SK-N-SH (cell line): ENCODE measurements at regions not wholly inside any gene's neighbourhood (a gene's known extent, or its start where the extent isn't known, plus 50 kb on each side); places are given as distances from the start of the nearest gene placed in this dataset.

Experiments used
- CTCF ChIA-PET: fragments of 300-600, 350-600 bp; formaldehyde crosslinking; extraction: SDS; loops from one replicate; lab custom pipeline; 2021; lab: Yijun Ruan, JAX
- POLR2A ChIA-PET: fragments of 350-600 bp; sonication (Branson Sonifier 250); formaldehyde crosslinking; extraction: SDS; loops from one replicate; lab custom pipeline; 2020; ENCODE audit warnings: antibody characterized with exemption, inconsistent platforms; lab: Yijun Ruan, JAX
- DNase-seq: peaks from one replicate; pipeline ENCODE4 v3.0.0; 2012
- H2AFZ ChIP-seq: fragments of 200-600 bp; sonication (generic); 2 replicates; pipeline ENCODE4 v1.8.1; 2016; ENCODE audit warnings: antibody characterized with exemption, mild to moderate bottlenecking, low read depth
- H3F3A ChIP-seq: fragments of 200-600 bp; sonication (generic); replicated peaks from 2 replicates; pipeline ENCODE3; 2016; ENCODE audit warnings: antibody characterized with exemption, mild to moderate bottlenecking; ENCODE audit not compliant: insufficient read depth
- H3K27ac ChIP-seq, 2 experiments: fragments of 200-500 bp in 1 of 2; fragments of 200-600 bp in 1 of 2; sonication (Bioruptor generic) in 1 of 2; sonication (generic), shearing (Covaris generic) in 1 of 2; 2 replicates each; pipeline versions ENCODE4 v1.5.1 to v1.6.1; 2014 to 2016; ENCODE audit warnings: low read depth in 2 of 2, inconsistent platforms in 1 of 2, low read length in 1 of 2, mild to moderate bottlenecking in 1 of 2, mixed read lengths in 1 of 2
- H3K27me3 ChIP-seq: fragments of 200-600 bp; sonication (generic), shearing (Covaris generic); 2 replicates; pipeline ENCODE4 v1.6.1; 2016; ENCODE audit warnings: mixed run types; ENCODE audit not compliant: insufficient read depth
- H3K36me3 ChIP-seq, 2 experiments: fragments of 200-500 bp in 1 of 2; fragments of 200-600 bp in 1 of 2; sonication (Bioruptor generic) in 1 of 2; sonication (generic) in 1 of 2; replicated peaks in 1 of 2; 2 replicates each; pipeline versions ENCODE3 to v1.5.1; 2014 to 2016; ENCODE audit warnings: low read length in 1 of 2, mild to moderate bottlenecking in 1 of 2; ENCODE audit not compliant: insufficient read depth in 2 of 2, control insufficient read depth in 1 of 2
- H3K4me1 ChIP-seq, 2 experiments: fragments of 200-500 bp in 1 of 2; fragments of 200-600 bp in 1 of 2; sonication (Bioruptor generic) in 1 of 2; sonication (generic), shearing (Covaris generic) in 1 of 2; 2 replicates each; pipeline versions ENCODE4 v1.5.1 to v1.6.1; 2014 to 2016; ENCODE audit warnings: low read depth in 1 of 2, low read length in 1 of 2, mixed run types in 1 of 2; ENCODE audit not compliant: insufficient read depth in 2 of 2, control insufficient read depth in 1 of 2
- H3K4me2 ChIP-seq: fragments of 200-600 bp; sonication (generic), shearing (Covaris generic); 2 replicates; pipeline ENCODE4 v1.6.1; 2017; ENCODE audit warnings: mixed run types
- H3K4me3 ChIP-seq, 2 experiments: fragments of 200-500 bp in 1 of 2; fragments of 200-600 bp in 1 of 2; sonication (Bioruptor generic) in 1 of 2; sonication (generic), shearing (Covaris generic) in 1 of 2; 2 replicates each; pipeline versions ENCODE4 v1.5.1 to v1.8.1; 2014 to 2016; ENCODE audit warnings: low read depth in 2 of 2, inconsistent platforms in 1 of 2, low read length in 1 of 2, mild to moderate bottlenecking in 1 of 2, mixed read lengths in 1 of 2, moderate library complexity in 1 of 2
- H3K79me2 ChIP-seq: fragments of 200-600 bp; sonication (generic); 2 replicates; pipeline ENCODE4 v1.8.1; 2017; ENCODE audit warnings: mild to moderate bottlenecking; ENCODE audit not compliant: insufficient read depth
- H3K9ac ChIP-seq: fragments of 200-600 bp; sonication (generic); 2 replicates; pipeline ENCODE4 v1.6.1; 2017; ENCODE audit warnings: mixed run types
- H3K9me2 ChIP-seq: fragments of 200-600 bp; sonication (generic); 2 replicates; pipeline ENCODE4 v1.6.1; 2017; ENCODE audit warnings: mixed run types
- H3K9me3 ChIP-seq: fragments of 200-600 bp; sonication (generic); 2 replicates; pipeline ENCODE4 v1.6.1; 2017; ENCODE audit warnings: mixed run types, mild to moderate bottlenecking, moderate library complexity
- H4K20me1 ChIP-seq: fragments of 200-600 bp; sonication (generic); 2 replicates; pipeline ENCODE4 v1.6.1; 2017; ENCODE audit warnings: mild to moderate bottlenecking, mixed run types; ENCODE audit not compliant: insufficient read depth
- CTCF ChIP-seq: fragments of 200-600 bp; sonication (generic); IDR thresholded peaks from 2 replicates; pipeline ENCODE4 v1.6.1; 2017; ENCODE audit warnings: antibody characterized with exemption, mild to moderate bottlenecking, moderate library complexity
- ELF1 ChIP-seq: IDR thresholded peaks from 2 replicates; pipeline ENCODE4 v1.4.0; 2012
- EP300 ChIP-seq, 2 experiments: IDR thresholded peaks; 2 replicates each; pipeline versions ENCODE4 v1.4.0 to v1.6.1; 2012; ENCODE audit warnings: borderline replicate concordance in 1 of 2, low read depth in 1 of 2, low read length in 1 of 2
- GABPA ChIP-seq: IDR thresholded peaks from 2 replicates; pipeline ENCODE4 v1.4.0; 2012; ENCODE audit warnings: low read depth, mild to moderate bottlenecking
- NFIC ChIP-seq: IDR thresholded peaks from 2 replicates; pipeline ENCODE4 v1.4.0; 2012; ENCODE audit warnings: borderline replicate concordance
- NRF1 ChIP-seq: IDR thresholded peaks from 2 replicates; pipeline ENCODE4 v1.6.1; 2012; ENCODE audit warnings: low read depth, mild to moderate bottlenecking, low read length
- PBX3 ChIP-seq: IDR thresholded peaks from 2 replicates; pipeline ENCODE4; 2012
- RCOR1 ChIP-seq: fragments of 150-350 bp; IDR thresholded peaks from 2 replicates; pipeline ENCODE4 v1.6.1; 2017; ENCODE audit warnings: antibody characterized with exemption, low read length
- RFX5 ChIP-seq: IDR thresholded peaks from 2 replicates; pipeline ENCODE4 v1.6.1; 2012; ENCODE audit warnings: mild to moderate bottlenecking, improper control_type of control experiment, low read length
- RXRA ChIP-seq: IDR thresholded peaks from 2 replicates; pipeline ENCODE4 v1.4.0; 2012; ENCODE audit warnings: low read depth, mild to moderate bottlenecking, borderline replicate concordance
- TEAD4 ChIP-seq: IDR thresholded peaks from 2 replicates; pipeline ENCODE4 v1.4.0; 2012; ENCODE audit warnings: mild to moderate bottlenecking, borderline replicate concordance; ENCODE audit not compliant: insufficient read depth
- whole genome bisulfite sequencing: methylation state at CpG from one replicate; pipeline ENCODE4 v1.1.6; 2017; ENCODE audit warnings: low lambda C conversion rate; 5-methylcytosine and 5-hydroxymethylcytosine counted together
- TF ChIP-seq, protein P1 (sequence below): fragments of 150-350 bp; IDR thresholded peaks from 2 replicates; pipeline ENCODE4 v1.6.1; 2017; ENCODE audit warnings: antibody characterized with exemption, low read length, low read depth, borderline replicate concordance

DNA sequence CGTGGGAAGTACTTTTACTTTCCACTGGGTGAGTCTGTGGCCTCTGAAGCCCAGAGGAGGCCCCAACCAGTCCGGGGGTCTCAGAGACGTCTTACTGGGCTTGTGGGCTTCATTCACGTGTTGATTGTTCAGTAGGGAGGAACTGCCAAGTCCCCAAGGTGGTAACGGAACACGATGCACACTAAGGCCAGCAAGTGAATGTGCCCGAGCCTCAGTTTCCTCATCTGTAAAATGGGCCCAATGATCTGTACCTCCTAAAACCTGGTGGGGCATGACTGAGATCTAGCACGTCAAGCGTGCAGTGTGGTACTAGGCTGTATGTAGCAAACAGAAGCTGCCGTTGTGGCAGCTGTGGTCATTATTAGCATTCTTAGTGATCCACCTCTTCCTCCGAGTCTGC is 499.1 kb downstream of the MN1 start:
- H3K79me2 ChIP-seq: no peaks in the 10 kb centered on the region
- H3K4me3 ChIP-seq: no peak overlapping the region
- 75% methylated on average over 10 of the region's 11 CpGs for WGBS
- no peaks in the 10 kb centered on the region for H4K20me1 ChIP-seq
- H2AFZ ChIP-seq: no peak overlapping the region
- DNase-seq: no peak
- H3K4me1 ChIP-seq: peaks cover 6 to 14% of the 10 kb centered on the region in 2 experiments; a peak in 2 of 4 replicates
- H3K9ac ChIP-seq: no peak overlapping the region
- no peak overlapping the region for H3K27ac ChIP-seq
- H3K27me3 ChIP-seq: no peaks in the 10 kb centered on the region
- H3K9me3 ChIP-seq: no peaks in the 10 kb centered on the region
- no peaks in the 10 kb centered on the region for H3K9me2 ChIP-seq
- no peaks in the 10 kb centered on the region for H3F3A ChIP-seq
- POLR2A ChIA-PET: no interaction called here
- CTCF ChIA-PET: no interaction called here
- no peak overlapping the region for H3K4me2 ChIP-seq
- TF ChIP-seq TEAD4 (no peak), PBX3 (no peak), ELF1 (no peak), CTCF (no peak), RFX5 (no peak), NFIC (no peak), RXRA (no peak), GABPA (no peak), NRF1 (no peak), RCOR1 (no peak)
- TF ChIP-seq, protein P1, sequence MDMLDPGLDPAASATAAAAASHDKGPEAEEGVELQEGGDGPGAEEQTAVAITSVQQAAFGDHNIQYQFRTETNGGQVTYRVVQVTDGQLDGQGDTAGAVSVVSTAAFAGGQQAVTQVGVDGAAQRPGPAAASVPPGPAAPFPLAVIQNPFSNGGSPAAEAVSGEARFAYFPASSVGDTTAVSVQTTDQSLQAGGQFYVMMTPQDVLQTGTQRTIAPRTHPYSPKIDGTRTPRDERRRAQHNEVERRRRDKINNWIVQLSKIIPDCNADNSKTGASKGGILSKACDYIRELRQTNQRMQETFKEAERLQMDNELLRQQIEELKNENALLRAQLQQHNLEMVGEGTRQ: no peak
- no peaks in the 10 kb centered on the region for H3K36me3 ChIP-seq

GRCh38 chr22:27303718-27304117 is 497.8 kb downstream of the MN1 start:
- no peak for DNase-seq
- ChIA-PET POLR2A (no interaction called here), CTCF (no interaction called here)
- Histone ChIP-seq H3F3A (no peaks in the 10 kb centered on the region), H3K27me3 (no peaks in the 10 kb centered on the region), H3K79me2 (no peaks in the 10 kb centered on the region), H3K9me3 (no peaks in the 10 kb centered on the region), H3K9ac (no peak overlapping the region), H3K9me2 (no peaks in the 10 kb centered on the region), H3K4me3 (no peak overlapping the region), H4K20me1 (no peaks in the 10 kb centered on the region), H3K4me2 (no peak overlapping the region), H3K36me3 (no peaks in the 10 kb centered on the region), H3K27ac (no peak overlapping the region), H2AFZ (no peak overlapping the region), H3K4me1 (peaks cover 0 to 2% of the 10 kb centered on the region in 2 experiments; a peak in 2 of 4 replicates)
- TF ChIP-seq EP300 (IDR thresholded peaks at IDR 0.05; ENCODE audit: borderline replicate concordance in 1 of 2, low read depth in 1 of 2, low read length in 1 of 2) (no peak), RCOR1 (no peak)
- TF ChIP-seq, protein P1: no peak
